B cell (primary cell): ENCODE measurements at regions not wholly inside any gene's neighbourhood (a gene's known extent, or its start where the extent isn't known, plus 50 kb on each side); places are given as distances from the start of the nearest gene placed in this dataset.

Experiments used
- ATAC-seq: fragments of 200-7000 bp; cut with Tn5 transposase; one replicate; pipeline ENCODE4 v1.10.0; 2021; ENCODE audit warnings: low read depth, mild to moderate bottlenecking, moderate number of reproducible peaks, moderate library complexity
- CTCF ChIA-PET: fragments of 350-600 bp; sonication (Branson Sonifier 250); formaldehyde crosslinking; loops from one replicate; lab custom pipeline; 2021; ENCODE audit warnings: antibody characterized with exemption, inconsistent platforms; lab: Charles Lee
- POLR2A ChIA-PET: fragments of 350-600 bp; sonication (Branson Sonifier 250); formaldehyde crosslinking; loops from one replicate; lab custom pipeline; 2021; ENCODE audit warnings: antibody characterized with exemption; lab: Charles Lee
- DNase-seq: peaks from one replicate; pipeline ENCODE4 v3.0.0; 2013
- H2AFZ ChIP-seq: 2 replicates; pipeline ENCODE4 v1.6.1; 2012; ENCODE audit warnings: mild to moderate bottlenecking, low read depth, low read length; ENCODE audit not compliant: insufficient read depth, poor library complexity, severe bottlenecking
- H3K27ac ChIP-seq, 2 donors: 1 replicate in 1 of 2; 2 replicates in 1 of 2; pipeline ENCODE4 v1.5.1; 2012 to 2013; ENCODE audit warnings: low read length in 2 of 2, mild to moderate bottlenecking in 2 of 2, moderate library complexity in 1 of 2
- H3K27me3 ChIP-seq, 4 experiments: fragments of 200-600 bp in 1 of 4; sonication (generic) in 1 of 4; replicated peaks in 1 of 4; 1 replicate in 2 of 4; 2 replicates in 2 of 4; pipeline versions ENCODE4 v1.6.1 to v1.7.0; 2013 to 2016; ENCODE audit warnings: low read length in 3 of 4, mild to moderate bottlenecking in 2 of 4, mixed read lengths in 1 of 4, moderate library complexity in 1 of 4; ENCODE audit not compliant: insufficient read depth in 4 of 4, control insufficient read depth in 3 of 4; ENCODE audit errors: control extremely low read depth in 1 of 4
- H3K36me3 ChIP-seq, 2 experiments: replicated peaks in 1 of 2; 1 replicate in 1 of 2; 2 replicates in 1 of 2; pipeline versions ENCODE4 v1.6.1 to v1.7.1; 2013; ENCODE audit warnings: low read length in 1 of 2; ENCODE audit not compliant: insufficient read depth in 2 of 2, control insufficient read depth in 1 of 2; ENCODE audit errors: control extremely low read depth in 1 of 2, extremely low read depth in 1 of 2
- H3K4me1 ChIP-seq, 2 donors: fragments of 200-600 bp in 1 of 2; sonication (generic) in 1 of 2; 1 replicate in 1 of 2; 2 replicates in 1 of 2; pipeline versions ENCODE4 v1.5.1 to v1.6.1; 2013 to 2017; ENCODE audit warnings: low read length in 2 of 2; ENCODE audit not compliant: control insufficient read depth in 2 of 2, insufficient read depth in 2 of 2
- H3K4me2 ChIP-seq: replicated peaks from 2 replicates; pipeline ENCODE3; 2012; ENCODE audit warnings: mild to moderate bottlenecking, low read depth, low read length; ENCODE audit not compliant: poor library complexity, severe bottlenecking
- H3K4me3 ChIP-seq, 5 experiments: fragments of 200-600 bp in 1 of 5; sonication (generic) in 1 of 5; 1 replicate in 3 of 5; 2 replicates in 2 of 5; pipeline versions ENCODE4 v1.5.1 to v1.7.0; 2011 to 2016; ENCODE audit warnings: low read length in 4 of 5, mild to moderate bottlenecking in 4 of 5, low read depth in 2 of 5, control low read depth in 1 of 5, moderate library complexity in 1 of 5; ENCODE audit not compliant: insufficient read depth in 1 of 5; ENCODE audit errors: control extremely low read depth in 1 of 5, extremely low read depth in 1 of 5
- H3K79me2 ChIP-seq: fragments of 200-600 bp; sonication (generic); one replicate; pipeline ENCODE4 v1.6.0; 2016; ENCODE audit warnings: low read length; ENCODE audit not compliant: control insufficient read depth, insufficient read depth
- H3K9ac ChIP-seq: fragments of 200-600 bp; sonication (generic); 2 replicates; pipeline ENCODE4 v1.6.1; 2017; ENCODE audit warnings: mild to moderate bottlenecking, low read length, moderate library complexity
- H3K9me3 ChIP-seq, 3 donors: one replicate each; pipeline versions ENCODE4 v1.6.1 to v1.7.1; 2013; ENCODE audit warnings: low read length in 2 of 3; ENCODE audit not compliant: control insufficient read depth in 2 of 3, insufficient read depth in 1 of 3; ENCODE audit errors: control extremely low read depth in 1 of 3
- H4K20me1 ChIP-seq: 2 replicates; pipeline ENCODE4 v1.6.0; 2012; ENCODE audit warnings: mild to moderate bottlenecking, low read length; ENCODE audit not compliant: insufficient read depth, control insufficient read depth, poor library complexity, severe bottlenecking
- H3K27ac Mint-ChIP-seq: one replicate; pipeline ENCODE4 v1.8.0; 2021; ENCODE audit warnings: mixed read lengths
- H3K27me3 Mint-ChIP-seq: one replicate; pipeline ENCODE4 v1.8.0; 2021; ENCODE audit warnings: mixed read lengths
- H3K4me1 Mint-ChIP-seq: one replicate; pipeline ENCODE4 v1.8.0; 2021; ENCODE audit warnings: mixed read lengths
- H3K4me3 Mint-ChIP-seq: one replicate; pipeline ENCODE4 v1.8.0; 2021; ENCODE audit warnings: mixed read lengths
- H3K9me3 Mint-ChIP-seq: one replicate; pipeline ENCODE4 v1.8.0; 2022; ENCODE audit warnings: mixed read lengths; ENCODE audit not compliant: insufficient read depth
- EZH2 ChIP-seq: IDR thresholded peaks from 2 replicates; pipeline ENCODE4 v1.6.1; 2012; ENCODE audit warnings: borderline replicate concordance, low read depth, mild to moderate bottlenecking, moderate library complexity, low read length; ENCODE audit not compliant: insufficient read depth, poor library complexity, severe bottlenecking
- intact Hi-C: fragments of 100-400 bp; cut with micrococcal nuclease; formaldehyde crosslinking; loops from one replicate; pipeline ENCODE4 v1.10.0; 2022
- TF ChIP-seq, protein P1 (sequence below): fragments of 200-600 bp; IDR thresholded peaks from one replicate; pipeline ENCODE4 v1.8.0; 2022; ENCODE audit warnings: antibody characterized with exemption, mild to moderate bottlenecking

DNA sequence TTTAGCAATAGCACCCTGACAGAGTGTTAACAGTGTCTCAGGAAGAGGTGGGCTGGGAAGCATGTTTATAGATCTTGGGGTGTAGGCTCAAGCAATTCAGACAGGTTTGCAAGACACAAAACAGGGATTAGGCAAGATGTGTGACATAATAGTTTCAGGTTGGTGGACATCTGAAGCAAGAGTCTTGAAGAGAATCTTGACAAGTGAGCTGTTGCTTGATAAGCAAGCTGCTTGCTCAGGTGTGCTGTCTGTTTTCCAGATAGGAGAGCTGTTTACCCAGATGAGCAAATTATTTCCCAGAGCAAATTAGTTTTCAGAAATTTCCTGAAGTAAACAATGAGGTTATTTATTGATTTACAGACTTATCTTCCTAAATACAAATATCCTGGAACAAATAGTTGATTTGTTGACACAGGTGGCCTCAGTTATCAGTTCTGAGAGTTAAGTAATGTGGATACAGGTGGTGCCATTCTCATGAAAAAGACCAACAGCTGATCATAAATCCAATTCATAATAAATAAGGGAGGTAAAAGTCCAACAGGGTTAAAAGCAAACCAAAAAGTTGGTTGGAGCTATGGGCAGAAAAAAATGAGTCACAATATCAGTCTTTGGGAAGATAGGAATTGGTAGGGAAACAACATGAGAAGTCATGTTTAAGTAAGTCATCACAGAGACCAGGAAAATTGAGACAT is 437.3 kb downstream of the TBL1XR1 start:
- no peak overlapping the region for H3K4me3 Mint-ChIP-seq
- intact Hi-C loops = no loop called here
- Histone ChIP-seq H3K4me3 (no peak overlapping the region), H3K9ac (no peak overlapping the region), H3K27me3 (no peaks in the 10 kb centered on the region), H3K36me3 (no peaks in the 10 kb centered on the region), H2AFZ (no peak overlapping the region), H3K79me2 (no peaks in the 10 kb centered on the region), H3K4me2 (no peak overlapping the region), H4K20me1 (no peaks in the 10 kb centered on the region), H3K9me3 (no peaks in the 10 kb centered on the region), H3K4me1 (no peaks in the 10 kb centered on the region), H3K27ac (no peak overlapping the region)
- no peaks in the 10 kb centered on the region for H3K27me3 Mint-ChIP-seq
- POLR2A ChIA-PET = no interaction called here
- no peaks in the 10 kb centered on the region for H3K4me1 Mint-ChIP-seq
- ATAC-seq (no peak), DNase-seq (no peak)
- CTCF ChIA-PET = no interaction called here
- no peaks in the 10 kb centered on the region for H3K9me3 Mint-ChIP-seq
- no peak overlapping the region for H3K27ac Mint-ChIP-seq
- TF ChIP-seq, protein P1, sequence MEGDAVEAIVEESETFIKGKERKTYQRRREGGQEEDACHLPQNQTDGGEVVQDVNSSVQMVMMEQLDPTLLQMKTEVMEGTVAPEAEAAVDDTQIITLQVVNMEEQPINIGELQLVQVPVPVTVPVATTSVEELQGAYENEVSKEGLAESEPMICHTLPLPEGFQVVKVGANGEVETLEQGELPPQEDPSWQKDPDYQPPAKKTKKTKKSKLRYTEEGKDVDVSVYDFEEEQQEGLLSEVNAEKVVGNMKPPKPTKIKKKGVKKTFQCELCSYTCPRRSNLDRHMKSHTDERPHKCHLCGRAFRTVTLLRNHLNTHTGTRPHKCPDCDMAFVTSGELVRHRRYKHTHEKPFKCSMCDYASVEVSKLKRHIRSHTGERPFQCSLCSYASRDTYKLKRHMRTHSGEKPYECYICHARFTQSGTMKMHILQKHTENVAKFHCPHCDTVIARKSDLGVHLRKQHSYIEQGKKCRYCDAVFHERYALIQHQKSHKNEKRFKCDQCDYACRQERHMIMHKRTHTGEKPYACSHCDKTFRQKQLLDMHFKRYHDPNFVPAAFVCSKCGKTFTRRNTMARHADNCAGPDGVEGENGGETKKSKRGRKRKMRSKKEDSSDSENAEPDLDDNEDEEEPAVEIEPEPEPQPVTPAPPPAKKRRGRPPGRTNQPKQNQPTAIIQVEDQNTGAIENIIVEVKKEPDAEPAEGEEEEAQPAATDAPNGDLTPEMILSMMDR = no peak
- no peak for TF ChIP-seq EZH2

DNA sequence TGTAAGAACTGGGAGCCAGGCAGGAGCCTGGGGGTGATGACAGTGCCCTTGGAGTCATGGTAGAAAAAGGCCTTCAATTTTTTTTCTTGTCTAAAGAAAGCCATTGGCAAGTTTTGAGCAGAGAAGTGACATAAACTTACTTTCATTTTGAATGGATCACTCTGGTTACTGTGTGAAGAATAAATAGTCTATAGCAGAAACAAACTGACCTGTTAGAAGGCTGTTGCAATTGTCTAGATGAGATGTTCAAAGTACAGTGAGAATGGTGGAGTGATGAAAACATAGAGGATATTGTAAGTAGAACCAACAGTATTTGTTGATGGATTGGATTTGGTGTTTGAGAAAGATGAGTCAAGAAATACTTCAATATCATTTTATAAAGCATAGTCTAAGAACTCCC is 439.9 kb downstream of the TBL1XR1 start:
- no peak overlapping the region for H3K4me2 ChIP-seq
- TF ChIP-seq, protein P1 = no peak
- TF ChIP-seq EZH2 = no peak
- no peak overlapping the region for H2AFZ ChIP-seq
- Mint-ChIP-seq H3K9me3 (no peaks in the 10 kb centered on the region), H3K27ac (no peak overlapping the region), H3K27me3 (peaks cover 4% of the 10 kb centered on the region), H3K4me1 (no peaks in the 10 kb centered on the region), H3K4me3 (no peak overlapping the region)
- no peaks in the 10 kb centered on the region for H3K4me1 ChIP-seq
- no peak overlapping the region for H3K4me3 ChIP-seq
- H3K27ac ChIP-seq = no peak overlapping the region
- intact Hi-C loops = no loop called here
- ATAC-seq = no peak
- H3K9ac ChIP-seq = no peak overlapping the region
- no peaks in the 10 kb centered on the region for H3K79me2 ChIP-seq
- H3K9me3 ChIP-seq = no peaks in the 10 kb centered on the region
- no peaks in the 10 kb centered on the region for H3K27me3 ChIP-seq
- POLR2A ChIA-PET = no interaction called here
- no peak for DNase-seq
- H3K36me3 ChIP-seq = no peaks in the 10 kb centered on the region
- no peaks in the 10 kb centered on the region for H4K20me1 ChIP-seq
- CTCF ChIA-PET = no interaction called here
